Left cardiac atrium (tissue), 4 donors: ENCODE measurements at regions not wholly inside any gene's neighbourhood (a gene's known extent, or its start where the extent isn't known, plus 50 kb on each side); places are given as distances from the start of the nearest gene placed in this dataset.
A peak's percentile ranks its signal among the peaks of the same experiment; 100 is the strongest.

Source experiments
- ATAC-seq, 2 donors: fragments of 200-7000 bp; cut with Tn5 transposase; one replicate each; pipeline ENCODE4 v1.9.1; 2020; ENCODE audit warnings: mild to moderate bottlenecking in 2 of 2, moderate library complexity in 2 of 2
- DNase-seq: peaks from one replicate; pipeline ENCODE4 v3.0.0-alpha.2; 2020
- intact Hi-C, 2 donors: fragments of 100-400 bp; cut with DNase I; formaldehyde crosslinking; loops; one replicate each; pipeline versions ENCODE4 v1.14.1 to v1.15.1; 2022 to 2023
- donor health status: DM: no; HTN: yes; CAD: no.
- donor health status: DM: no; HTN: yes; CAD: no; lungs with severe emphysema.
- donor health status: DM: yes; HTN: yes; CAD: no.
- donor health status: Dilated cardiomyopathy.

DNA sequence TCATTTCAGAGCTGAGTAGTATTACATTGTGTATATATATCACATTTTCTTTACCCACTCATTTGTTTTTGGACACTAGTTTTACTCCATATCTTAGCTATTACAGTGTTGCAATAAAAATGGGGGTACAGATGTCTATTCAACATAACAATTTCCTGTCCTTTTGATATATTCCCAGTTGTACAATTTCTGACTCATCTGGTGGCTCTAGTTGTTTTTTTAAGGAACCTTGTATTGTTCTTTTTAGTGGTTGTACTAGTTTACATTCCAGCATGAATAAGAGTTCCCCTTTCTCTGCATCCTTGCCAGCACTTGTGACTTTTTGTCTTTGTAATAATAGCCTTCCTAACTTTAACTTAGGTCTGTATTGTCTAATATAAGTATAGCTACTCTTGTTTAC, 739.9 kb downstream of the XPNPEP1 start:
- intact Hi-C loops = loop anchor here in 1 of 2 donors (10.0 kb wide), 1 partner anchor 241 kb away; no protein-coding TSS in a partner anchor

GRCh38 chr10:109178591-109178990, 744.7 kb downstream of the XPNPEP1 start:
- DNase-seq (no peak), ATAC-seq (no peak)
- intact Hi-C loops = no loop called here

More for the DNA sequence above, 739.9 kb downstream of the XPNPEP1 start:
- DNase-seq (no peak), ATAC-seq (no peak)

GRCh38 chr10:109174526-109174925, 748.8 kb downstream of the XPNPEP1 start:
- intact Hi-C loops = no loop called here
- no peak for DNase-seq
- no peak for ATAC-seq

DNA sequence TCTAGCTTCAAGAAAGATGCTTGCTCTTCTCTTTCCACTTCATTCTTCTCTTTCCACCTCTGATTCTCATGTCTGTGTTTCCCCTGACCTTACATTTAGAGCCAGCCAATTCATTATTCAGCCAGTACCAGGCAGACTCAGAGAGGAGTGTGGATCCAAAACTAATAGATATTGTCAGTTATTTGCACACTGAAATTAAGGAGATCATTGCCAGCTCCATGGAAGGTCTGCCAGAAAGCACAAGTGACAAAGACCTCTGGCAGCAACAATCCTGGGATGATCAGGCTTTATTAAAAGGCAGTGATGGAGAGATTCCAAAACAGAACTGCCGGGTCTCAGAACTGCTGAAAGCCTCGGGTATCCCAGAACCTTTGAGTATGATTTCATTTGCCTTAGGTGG, 749.4 kb downstream of the XPNPEP1 start:
- intact Hi-C loops = no loop called here
- no peak for DNase-seq
- no peak for ATAC-seq

- DNase-seq = no peak
- ATAC-seq = no peak
- intact Hi-C loops = no loop called here
Measured at GRCh38 chr10:109173121-109173520, 750.2 kb downstream of the XPNPEP1 start.

- intact Hi-C loops = no loop called here
- ATAC-seq = no peak
- no peak for DNase-seq
Measured at GRCh38 chr10:109166935-109167334, 756.4 kb downstream of the XPNPEP1 start.

DNA sequence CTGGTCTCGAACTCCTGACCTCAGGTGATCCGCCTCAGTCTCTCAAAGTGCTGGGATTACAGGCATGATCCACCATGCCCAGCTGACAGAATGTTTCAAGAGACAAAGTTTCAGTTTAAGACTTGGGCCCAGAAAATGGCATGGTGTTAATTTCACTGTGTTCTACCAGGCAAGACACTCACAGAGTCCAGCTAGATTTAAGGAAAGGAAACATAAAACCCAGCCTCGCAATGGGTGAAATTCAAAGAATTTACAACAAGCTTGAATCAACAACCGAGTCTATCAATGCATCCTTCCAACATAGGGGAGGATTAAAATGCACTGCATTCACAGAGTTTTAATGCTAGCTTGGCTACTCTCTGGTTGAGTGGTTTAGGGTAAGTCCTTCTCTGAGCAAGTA, 764.0 kb downstream of the XPNPEP1 start:
- ATAC-seq (no peak), DNase-seq (no peak)
- intact Hi-C loops = no loop called here

- no peak for DNase-seq
- intact Hi-C loops = no loop called here
- ATAC-seq = no peak
Measured at GRCh38 chr10:109156396-109156795, 766.9 kb downstream of the XPNPEP1 start.

GRCh38 chr10:109149666-109150350, 773.5 kb downstream of the XPNPEP1 start:
- intact Hi-C loops = no loop called here
- ATAC-seq = no peak
- no peak for DNase-seq

DNA sequence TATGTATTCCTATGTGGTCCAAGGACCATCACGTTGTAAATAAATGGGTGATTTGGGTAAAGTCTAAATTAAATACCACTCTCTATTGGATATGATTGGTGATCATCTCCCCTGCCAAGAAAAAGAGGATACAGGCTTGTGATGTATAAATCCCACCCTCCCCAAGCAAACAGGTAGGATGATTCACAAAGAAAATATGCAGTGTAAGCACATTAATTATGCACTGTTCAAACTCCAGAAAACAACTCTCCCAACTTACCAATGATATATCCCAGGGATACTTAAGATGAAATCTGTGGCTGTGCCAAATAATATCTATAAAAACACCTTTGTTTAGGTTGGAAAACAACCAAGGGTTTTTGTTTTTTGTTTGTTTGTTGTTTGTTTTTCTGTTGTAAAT, 795.9 kb downstream of the XPNPEP1 start:
- intact Hi-C loops = no loop called here
- ATAC-seq (no peak), DNase-seq (no peak)

DNA sequence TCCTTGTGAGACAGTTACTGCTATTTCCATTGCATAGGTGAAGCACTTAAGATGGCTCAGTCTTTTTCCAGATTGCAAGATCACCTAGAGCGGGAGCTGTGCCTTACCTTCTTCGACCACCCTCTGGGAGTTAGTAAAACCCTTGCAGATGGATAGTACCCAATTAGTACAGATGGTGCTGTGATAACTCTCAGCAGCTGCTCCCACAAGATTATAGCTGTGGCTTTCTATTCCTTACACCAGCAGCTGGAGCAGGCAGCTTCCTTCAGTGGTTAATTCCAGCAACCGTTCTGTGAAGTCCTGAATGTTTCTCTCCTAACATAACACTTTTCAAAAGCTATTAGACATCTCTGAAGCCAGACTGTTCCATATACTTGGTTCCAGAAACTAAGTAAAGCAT, 796.8 kb downstream of the XPNPEP1 start:
- ATAC-seq (no peak), DNase-seq (no peak)
- intact Hi-C loops = no loop called here

GRCh38 chr10:109126016-109126415, 797.3 kb downstream of the XPNPEP1 start:
- DNase-seq = no peak
- no peak for ATAC-seq
- intact Hi-C loops = no loop called here

DNA sequence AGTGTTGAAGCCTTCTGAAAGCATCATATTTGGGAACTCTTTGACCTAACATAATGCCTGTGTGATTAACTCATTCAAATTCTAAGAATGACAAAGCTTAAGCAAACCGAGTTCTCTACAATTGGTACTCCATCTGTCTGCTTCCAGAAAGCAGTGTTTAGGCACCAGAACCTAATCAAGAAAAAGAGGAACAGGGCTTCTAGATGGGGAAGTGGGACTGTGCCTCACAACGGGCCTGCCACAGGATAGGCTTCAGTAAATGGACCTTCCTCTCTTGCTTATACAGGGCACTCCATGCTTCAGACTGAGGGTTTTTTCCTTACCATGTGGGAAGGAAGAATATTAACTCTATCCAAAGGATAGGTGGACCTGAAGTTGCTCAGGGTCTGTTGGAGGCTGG, 808.1 kb downstream of the XPNPEP1 start:
- intact Hi-C loops = no loop called here
- DNase-seq (no peak), ATAC-seq (no peak)

DNA sequence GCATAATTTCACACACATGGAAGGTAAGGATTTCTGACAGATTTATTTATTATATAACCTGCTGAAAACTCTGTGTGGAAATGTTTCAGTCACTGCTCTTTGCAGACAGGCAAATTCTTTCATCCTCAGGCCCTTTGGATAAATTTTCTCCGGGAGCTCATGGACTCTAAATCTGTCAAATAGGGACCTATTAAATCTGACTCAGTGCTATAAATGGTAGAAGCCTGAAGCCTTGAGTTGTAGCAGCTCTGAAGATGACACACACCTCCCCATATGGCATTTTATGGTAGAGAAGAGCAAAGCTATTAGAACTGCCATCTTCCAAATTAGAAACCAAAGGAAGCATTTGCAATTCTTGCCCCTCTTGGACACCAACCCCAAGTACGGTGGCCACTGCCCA, 808.7 kb downstream of the XPNPEP1 start:
- no peak for ATAC-seq
- intact Hi-C loops = no loop called here
- no peak for DNase-seq

DNA sequence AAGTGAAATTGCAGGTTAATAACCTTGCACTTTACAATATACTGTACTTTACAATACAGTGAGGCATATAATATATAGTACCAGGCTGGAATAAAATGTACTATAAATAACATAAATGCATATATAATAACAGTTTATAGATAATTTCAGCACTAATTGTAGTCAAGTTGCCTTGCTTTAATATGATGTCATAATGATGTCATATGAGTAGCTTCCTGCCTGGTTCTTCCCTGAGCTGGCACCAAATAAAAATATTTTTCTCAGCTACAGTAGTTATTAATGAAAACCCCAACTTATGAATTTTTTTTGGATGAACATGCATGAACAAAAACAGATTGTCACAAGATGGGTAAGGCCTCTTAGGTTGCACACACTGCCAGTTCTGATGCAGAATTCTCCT, 816.7 kb downstream of the XPNPEP1 start:
- intact Hi-C loops = no loop called here
- DNase-seq = no peak
- ATAC-seq = no peak

- DNase-seq (no peak), ATAC-seq (no peak)
- intact Hi-C loops = no loop called here
Measured at GRCh38 chr10:109105725-109106124, 817.6 kb downstream of the XPNPEP1 start.

DNA sequence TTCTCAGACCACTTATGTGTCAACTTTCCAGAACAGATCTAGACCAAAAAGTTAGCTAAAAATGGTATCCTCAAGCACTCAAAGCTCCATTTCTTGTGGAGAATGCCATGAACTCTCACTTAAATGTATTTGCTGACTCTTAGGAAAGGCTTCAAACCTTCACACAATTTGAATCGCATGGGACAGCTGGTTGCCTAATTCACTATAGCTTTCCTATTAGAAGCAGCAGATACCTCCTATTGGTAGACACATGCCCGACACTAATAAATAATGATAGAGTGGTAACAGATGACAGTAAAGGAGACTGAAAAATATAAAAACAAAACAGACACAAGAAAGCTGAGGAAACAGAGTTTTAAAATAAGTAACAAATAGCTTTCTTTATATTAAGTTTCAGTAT, 818.5 kb downstream of the XPNPEP1 start:
- intact Hi-C loops = no loop called here
- ATAC-seq = peak in 1 of 2 donors; percentile 61

GRCh38 chr10:109103278-109103677, 820.0 kb downstream of the XPNPEP1 start:
- DNase-seq = no peak

More for the DNA sequence above, 818.5 kb downstream of the XPNPEP1 start:
- no peak for DNase-seq

DNA sequence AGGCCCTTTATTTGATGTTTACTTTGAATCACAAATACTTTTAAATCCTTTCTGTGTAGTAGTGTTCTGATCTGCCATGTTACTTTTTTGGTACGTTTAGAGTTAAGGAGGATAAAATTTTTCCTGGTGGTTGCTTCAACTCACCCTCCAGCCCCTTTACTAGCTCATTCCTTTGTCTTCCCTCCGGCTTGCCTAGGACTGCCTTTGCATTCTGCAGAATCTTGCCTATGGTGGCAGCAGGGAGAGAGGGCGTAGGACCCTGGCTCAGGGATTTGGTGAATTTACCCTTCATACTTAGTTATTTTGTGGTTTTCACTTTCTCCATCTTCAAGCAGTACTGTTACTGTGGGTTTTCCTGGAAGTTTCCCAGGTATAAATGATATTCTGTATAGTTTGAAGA, 833.5 kb downstream of the XPNPEP1 start:
- intact Hi-C loops = no loop called here
- ATAC-seq = no peak
- DNase-seq = no peak

More at GRCh38 chr10:109103278-109103677, 820.0 kb downstream of the XPNPEP1 start:
- ATAC-seq = no peak
- intact Hi-C loops = no loop called here

DNA sequence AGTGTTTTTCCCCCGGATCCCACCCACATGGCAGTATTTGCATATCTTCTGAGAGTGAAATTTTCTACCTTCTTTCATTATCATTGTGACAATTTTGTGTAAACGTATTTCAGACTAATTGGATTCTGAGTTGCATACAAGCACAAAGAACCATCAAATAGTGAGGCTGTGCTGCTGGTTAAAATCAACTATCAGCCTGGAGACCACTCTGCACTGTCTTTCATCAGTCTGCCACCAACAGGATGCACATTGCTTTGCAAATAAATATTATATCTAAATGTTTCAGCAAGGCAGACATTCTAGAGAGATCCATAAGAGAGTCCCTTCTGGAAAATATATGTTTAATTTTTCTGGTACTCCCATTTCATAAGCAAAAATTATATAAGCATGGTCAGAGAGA, 851.8 kb downstream of the XPNPEP1 start:
- DNase-seq (no peak), ATAC-seq (no peak)
- intact Hi-C loops = no loop called here

- DNase-seq (no peak), ATAC-seq (no peak)
- intact Hi-C loops = no loop called here
Measured at GRCh38 chr10:109070492-109070891, 852.8 kb downstream of the XPNPEP1 start.

GRCh38 chr10:109067031-109067430, 856.3 kb downstream of the XPNPEP1 start:
- intact Hi-C loops = no loop called here
- ATAC-seq (no peak), DNase-seq (no peak)
